HepG2 (cell line): ENCODE measurements at regions not wholly inside any gene's neighbourhood (a gene's known extent, or its start where the extent isn't known, plus 50 kb on each side); places are given as distances from the start of the nearest gene placed in this dataset.

ENCODE experiments used
- ERF ChIP-seq: IDR thresholded peaks from 2 replicates; pipeline ENCODE4 v1.6.1; 2018; ENCODE audit warnings: missing biosample characterization, missing genetic modification reagents
- JUN ChIP-seq: sonication (generic); formaldehyde crosslinking; IDR thresholded peaks from 2 replicates; pipeline ENCODE4 v1.4.0; 2020; ENCODE audit warnings: mild to moderate bottlenecking, missing genetic modification reagents
- SKIL ChIP-seq: sonication (generic); formaldehyde crosslinking; IDR thresholded peaks from 2 replicates; pipeline ENCODE4 v1.8.0; 2022; ENCODE audit warnings: missing genetic modification reagents, mild to moderate bottlenecking, moderate library complexity, borderline replicate concordance
- ZBTB49 ChIP-seq: sonication (generic); formaldehyde crosslinking; IDR thresholded peaks from 2 replicates; pipeline ENCODE4 v1.4.0; 2020; ENCODE audit warnings: missing genetic modification reagents, borderline replicate concordance
- ZFAT ChIP-seq: sonication (generic); formaldehyde crosslinking; conservative IDR thresholded peaks from 2 replicates; pipeline ENCODE4 v1.8.1; 2023; ENCODE audit warnings: missing genetic modification reagents, inconsistent platforms
- ZNF264 ChIP-seq: sonication (generic); formaldehyde crosslinking; IDR thresholded peaks from 2 replicates; pipeline ENCODE4 v1.4.0; 2020; ENCODE audit warnings: missing genetic modification reagents
- ZNF792 ChIP-seq: IDR thresholded peaks from 2 replicates; pipeline ENCODE4 v1.6.1; 2016
- ZNF800 ChIP-seq: sonication (generic); formaldehyde crosslinking; IDR thresholded peaks from 2 replicates; pipeline ENCODE4 v1.4.0; 2020; ENCODE audit warnings: missing genetic modification reagents

- TF ChIP-seq ZBTB49 (no peak), ZFAT (CRISPR knock-in tag) (no peak), ERF (CRISPR knock-in tag) (no peak), SKIL (no peak), ZNF800 (no peak), ZNF792 (CRISPR knock-in tag) (no peak), JUN (CRISPR knock-in tag) (no peak), ZNF264 (CRISPR knock-in tag) (no peak)
Observed at GRCh38 chr3:8255725-8256124, 245.9 kb upstream of the LMCD1 start (continued).
